GM12878 (cell line): ENCODE measurements at regions not wholly inside any gene's neighbourhood (a gene's known extent, or its start where the extent isn't known, plus 50 kb on each side); places are given as distances from the start of the nearest gene placed in this dataset.

Experiments
- ATAC-seq: fragments of 200-7000 bp; cut with Tn5 transposase; 3 replicates; pipeline ENCODE4 v1.9.1; 2020; ENCODE audit warnings: mild to moderate bottlenecking, moderate library complexity
- BruUV-seq: library from RNA; stranded (reverse); fragments of 400-500 nt; replicated peaks from 2 replicates; lab custom pipeline; 2021; lab: Mats Ljungman, UMichigan
- CTCF ChIA-PET: fragments of 300-600 bp; sonication (Branson Sonifier 250); formaldehyde crosslinking; extraction: SDS; loops from one replicate; lab custom pipeline; 2021; ENCODE audit warnings: inconsistent platforms; lab: Yijun Ruan, JAX
- POLR2A ChIA-PET: fragments of 350-600 bp; formaldehyde crosslinking; extraction: SDS; loops from one replicate; lab custom pipeline; 2021; ENCODE audit warnings: inconsistent platforms; lab: Charles Lee
- RAD21 ChIA-PET: fragments of 300-600 bp; sonication (Branson Sonifier 250); formaldehyde crosslinking; loops from one replicate; lab custom pipeline; 2023; ENCODE audit warnings: antibody characterized with exemption; ENCODE audit not compliant: unreplicated experiment; lab: Charles Lee
- SMC1A ChIA-PET: fragments of 300-600 bp; sonication (Branson Sonifier 250); formaldehyde crosslinking; loops from one replicate; lab custom pipeline; 2023; ENCODE audit not compliant: unreplicated experiment, uncharacterized antibody; lab: Charles Lee
- DNase-seq: peaks from one replicate; pipeline ENCODE4 v3.0.0-alpha.2; 2011; ENCODE audit warnings: low read depth, low spot score
- FAIRE-seq: peaks from 3 replicates; lab custom pipeline; 2011; peaks lifted over from hg19 to GRCh38; lab: Jason Lieb, UNC
- H2AFZ ChIP-seq: 2 replicates; pipeline ENCODE4 v1.6.0; 2011; ENCODE audit warnings: low read depth, low read length, control low read depth; ENCODE audit not compliant: control insufficient read depth
- H3K27ac ChIP-seq: 2 replicates; pipeline ENCODE4 v1.5.1; 2011; ENCODE audit warnings: control low read depth; ENCODE audit not compliant: control insufficient read depth, insufficient read depth
- H3K27me3 ChIP-seq, 2 experiments: replicated peaks in 1 of 2; 2 replicates each; pipeline versions ENCODE4 v1.6.0 to v1.6.1; 2011; ENCODE audit warnings: low read length in 1 of 2; ENCODE audit not compliant: control insufficient read depth in 2 of 2, insufficient read depth in 2 of 2
- H3K36me3 ChIP-seq, 2 experiments: 2 replicates each; pipeline ENCODE4 v1.5.1; 2011; ENCODE audit warnings: low read length in 1 of 2; ENCODE audit not compliant: control insufficient read depth in 2 of 2, insufficient read depth in 2 of 2
- H3K4me1 ChIP-seq: 2 replicates; pipeline ENCODE4 v1.6.1; 2011; ENCODE audit warnings: mild to moderate bottlenecking, low read length, moderate library complexity, mixed read lengths; ENCODE audit not compliant: control insufficient read depth, insufficient read depth
- H3K4me2 ChIP-seq: 2 replicates; pipeline ENCODE4 v1.6.0; 2011; ENCODE audit warnings: control low read depth; ENCODE audit not compliant: control insufficient read depth, insufficient read depth
- H3K4me3 ChIP-seq: fragments of 200-600 bp; sonication (generic); 2 replicates; pipeline ENCODE4 v1.5.1; 2016
- H3K79me2 ChIP-seq: 2 replicates; pipeline ENCODE4 v1.6.0; 2011; ENCODE audit warnings: low read length; ENCODE audit not compliant: control insufficient read depth, insufficient read depth
- H3K9ac ChIP-seq: 2 replicates; pipeline ENCODE4 v1.8.0; 2011; ENCODE audit warnings: low read length, control low read depth, mixed read lengths; ENCODE audit not compliant: control insufficient read depth, insufficient read depth
- H3K9me3 ChIP-seq: replicated peaks from 3 replicates; pipeline ENCODE4 v1.5.1; 2011; ENCODE audit warnings: mild to moderate bottlenecking, low read length; ENCODE audit not compliant: control insufficient read depth, insufficient read depth
- H4K20me1 ChIP-seq: 2 replicates; pipeline ENCODE4 v1.6.0; 2011; ENCODE audit not compliant: control insufficient read depth, insufficient read depth
- BCLAF1 ChIP-seq: fragments of 450-650 bp; IDR thresholded peaks from 2 replicates; pipeline ENCODE4 v1.6.1; 2017; ENCODE audit warnings: antibody characterized with exemption, mild to moderate bottlenecking, moderate library complexity
- FOXM1 ChIP-seq: IDR thresholded peaks from 2 replicates; pipeline ENCODE4 v1.6.1; 2012; ENCODE audit warnings: low read depth, mild to moderate bottlenecking, inconsistent platforms, low read length, moderate library complexity
- IKZF1 ChIP-seq: fragments of 450-650 bp; conservative IDR thresholded peaks from 2 replicates; pipeline ENCODE4 v1.6.1; 2017; ENCODE audit warnings: antibody characterized with exemption, mild to moderate bottlenecking
- LARP7 ChIP-seq: fragments of 450-650 bp; IDR thresholded peaks from 2 replicates; pipeline ENCODE4 v1.6.1; 2017; ENCODE audit warnings: mild to moderate bottlenecking
- MEF2A ChIP-seq: IDR thresholded peaks from 2 replicates; pipeline ENCODE4 v1.6.1; 2011; ENCODE audit warnings: low read depth, mild to moderate bottlenecking, low read length, moderate library complexity; ENCODE audit not compliant: insufficient read depth
- MTA3 ChIP-seq: IDR thresholded peaks from 2 replicates; pipeline ENCODE4 v1.6.1; 2012; ENCODE audit warnings: low read length, inconsistent platforms, borderline replicate concordance
- NFYB ChIP-seq: IDR thresholded peaks from 2 replicates; pipeline ENCODE4 v1.6.1; 2011; ENCODE audit warnings: low read depth, mild to moderate bottlenecking, low read length, improper control_type of control experiment, moderate library complexity; ENCODE audit not compliant: insufficient read depth
- PBX3 ChIP-seq: IDR thresholded peaks from 2 replicates; pipeline ENCODE4 v1.6.1; 2011; ENCODE audit warnings: mild to moderate bottlenecking, low read depth, low read length, moderate library complexity; ENCODE audit not compliant: insufficient replicate concordance
- SPI1 ChIP-seq: IDR thresholded peaks from 2 replicates; pipeline ENCODE4 v1.6.1; 2011; ENCODE audit warnings: low read depth, mild to moderate bottlenecking, low read length, moderate library complexity, borderline replicate concordance; ENCODE audit not compliant: insufficient read depth
- WRNIP1 ChIP-seq: IDR thresholded peaks from 2 replicates; pipeline ENCODE4 v1.6.1; 2011; ENCODE audit warnings: low read depth, low read length, improper control_type of control experiment, borderline replicate concordance
- ZSCAN29 ChIP-seq: fragments of 450-650 bp; IDR thresholded peaks from 2 replicates; pipeline ENCODE4 v1.6.1; 2017; ENCODE audit warnings: mild to moderate bottlenecking, moderate library complexity
- WGBS: methylation state at CpG from one replicate; pipeline ENCODE4 v1.1.6; 2016; ENCODE audit warnings: low lambda C conversion rate; ENCODE audit not compliant: insufficient replicate concordance, insufficient coverage; ENCODE audit errors: missing lambda C conversion rate; 5-methylcytosine and 5-hydroxymethylcytosine counted together
- in situ Hi-C: fragments of 300-500 bp; cut with MboI; formaldehyde crosslinking; loops from 9 replicates; pipeline ENCODE4 v1.14.3; 2018; ENCODE audit warnings: mixed read lengths
- intact Hi-C: fragments of 100-400 bp; cut with micrococcal nuclease; formaldehyde crosslinking; loops from one replicate; pipeline ENCODE4 v1.14.2; 2022; ENCODE audit not compliant: unreplicated experiment

GRCh38 chr14:42729681-42730080, 1123.0 kb downstream of the LRFN5 start:
- intact Hi-C loops, result no loop called here
- in situ Hi-C loops, result no loop called here
- no peaks in the 10 kb centered on the region for H3K27me3 ChIP-seq
- TF ChIP-seq WRNIP1, result no peak
- TF ChIP-seq PBX3, result no peak
- no peak for TF ChIP-seq NFYB
- TF ChIP-seq IKZF1, result no peak
- no peak for TF ChIP-seq ZSCAN29
- H2AFZ ChIP-seq, result no peak overlapping the region
- ATAC-seq (no peak), FAIRE-seq (no peak), DNase-seq (no peak)
- no peak overlapping the region for H3K4me3 ChIP-seq
- WGBS, result 50% methylated on average over 2 of the region's 2 CpGs
- BruUV-seq, result no TSS peak
- no peaks in the 10 kb centered on the region for H3K36me3 ChIP-seq
- no peak overlapping the region for H3K4me2 ChIP-seq
- H3K27ac ChIP-seq, result no peak overlapping the region
- ChIA-PET CTCF (no interaction called here), SMC1A (no interaction called here), RAD21 (no interaction called here), POLR2A (no interaction called here)
- H3K9ac ChIP-seq, result no peak overlapping the region
- no peaks in the 10 kb centered on the region for H4K20me1 ChIP-seq
- no peaks in the 10 kb centered on the region for H3K9me3 ChIP-seq
- H3K79me2 ChIP-seq, result no peaks in the 10 kb centered on the region
- H3K4me1 ChIP-seq, result no peaks in the 10 kb centered on the region

GRCh38 chr14:42719391-42719790, 1112.7 kb downstream of the LRFN5 start:
- Histone ChIP-seq H3K4me1 (no peaks in the 10 kb centered on the region), H3K9ac (no peak overlapping the region), H2AFZ (no peak overlapping the region), H3K4me3 (no peak overlapping the region), H3K27me3 (no peaks in the 10 kb centered on the region), H4K20me1 (no peaks in the 10 kb centered on the region), H3K36me3 (no peaks in the 10 kb centered on the region), H3K79me2 (no peaks in the 10 kb centered on the region), H3K27ac (no peak overlapping the region), H3K9me3 (no peaks in the 10 kb centered on the region), H3K4me2 (no peak overlapping the region)
- no peak for DNase-seq
- RAD21 ChIA-PET, result no interaction called here
- no peak for ATAC-seq
- POLR2A ChIA-PET, result no interaction called here
- FAIRE-seq, result no peak
- intact Hi-C loops (no loop called here), in situ Hi-C loops (no loop called here)
- TF ChIP-seq IKZF1 (no peak), MEF2A (no peak), BCLAF1 (no peak), SPI1 (no peak), MTA3 (no peak), FOXM1 (no peak), LARP7 (no peak)
- WGBS, result 14% methylated on average over 1 of the region's 1 CpG
- no TSS peak for BruUV-seq
- SMC1A ChIA-PET, result interaction anchor here (1.0 kb wide), 1 partner anchor 10 kb away, joined by 3 read pairs; no protein-coding TSS in a partner anchor
- CTCF ChIA-PET, result no interaction called here
